Stimulated activated CD4-positive, alpha-beta T cell treated with anti-CD3 and anti-CD28 coated beads, TNF-alpha, amount 100 ng/mL, for 1 hour (primary cell): ENCODE measurements at regions not wholly inside any gene's neighbourhood (a gene's known extent, or its start where the extent isn't known, plus 50 kb on each side); places are given as distances from the start of the nearest gene placed in this dataset.
"Not testable (repeated sequence)": the region's sequence is repeated elsewhere in the genome, so short reads cannot be mapped to it uniquely, and the experiment has no call there.

Experiments
- DNase-seq, 3 donors: peaks; one replicate each; pipeline ENCODE4 v3.0.0-alpha.2; 2020; ENCODE audit warnings: low read depth in 3 of 3, low spot score in 1 of 3

DNA sequence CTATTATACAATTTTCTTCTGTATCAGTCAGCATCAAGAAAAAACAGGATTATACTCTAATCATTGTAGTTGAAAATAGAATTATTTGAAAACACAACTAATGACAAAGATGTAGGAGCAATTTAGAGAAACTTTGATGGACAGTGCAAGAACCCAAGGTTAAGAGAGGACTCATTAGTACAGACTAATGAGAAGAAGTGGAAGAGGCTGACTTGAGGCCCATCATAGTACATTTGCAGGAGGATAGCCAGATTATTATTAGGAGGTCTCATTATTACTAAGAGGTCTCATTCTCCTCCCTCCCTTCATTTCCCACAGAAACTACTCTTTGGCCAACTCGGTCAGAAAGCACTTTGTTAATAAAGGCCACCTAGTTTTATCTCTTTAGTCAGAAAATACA, 1983.0 kb downstream of the SUCLG1 start:
- no peak for DNase-seq

DNA sequence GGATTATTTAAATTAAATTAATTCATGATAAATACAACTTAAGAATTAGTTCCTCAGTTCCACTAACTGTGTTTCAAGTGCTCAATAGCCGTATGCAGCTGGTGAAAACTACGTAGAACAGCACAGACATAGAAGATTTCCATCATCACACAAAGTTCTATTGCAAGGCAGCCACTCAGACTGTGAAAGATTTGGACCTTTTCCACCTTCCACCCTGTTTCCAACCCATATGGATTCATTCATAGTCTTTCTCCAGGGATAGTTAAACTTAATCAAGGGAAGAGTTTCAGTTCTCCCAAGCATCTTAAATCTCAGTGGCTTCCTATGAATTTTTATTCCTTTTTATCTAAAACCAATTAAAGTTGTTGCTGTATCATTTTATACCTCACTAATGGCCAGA, 2030.8 kb downstream of the SUCLG1 start:
- DNase-seq = no peak

DNA sequence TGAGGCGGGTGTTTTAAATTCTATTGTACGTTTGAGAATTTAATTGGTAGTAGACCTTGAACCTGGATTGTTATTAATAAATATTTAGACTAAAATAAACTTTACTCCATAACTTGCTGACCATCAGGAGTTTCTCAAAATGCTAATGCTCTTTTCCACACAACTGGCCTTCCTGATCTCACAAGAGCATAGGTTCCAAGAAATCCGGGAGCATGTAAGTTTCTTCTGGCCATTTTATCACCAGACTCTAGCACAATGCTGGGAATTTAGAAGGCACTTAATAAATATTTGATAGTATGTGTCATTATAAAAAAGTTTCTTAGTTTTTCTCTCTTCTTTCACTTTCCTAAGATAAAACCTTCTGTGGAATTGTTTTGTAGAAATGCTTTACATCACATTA, 2047.1 kb downstream of the SUCLG1 start:
- DNase-seq = no peak

DNA sequence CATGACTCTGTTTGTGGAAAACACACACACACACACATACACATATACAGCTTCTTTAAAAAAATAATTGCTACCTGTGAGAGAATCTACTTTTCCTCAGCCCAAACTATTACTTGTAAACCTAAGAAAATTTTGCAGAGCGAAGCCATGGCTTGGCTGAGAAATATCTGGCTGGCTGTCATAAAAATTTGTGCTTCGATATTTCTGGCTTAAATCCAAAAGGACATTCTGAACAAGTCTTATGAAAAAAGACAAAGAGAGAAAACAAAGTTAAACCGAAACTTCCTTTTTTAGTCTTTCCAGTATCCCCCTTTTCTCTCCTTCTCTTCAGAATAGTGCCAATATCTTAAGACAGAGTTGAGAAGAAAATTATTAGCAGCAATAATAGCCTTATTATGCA, 2048.0 kb downstream of the SUCLG1 start:
- DNase-seq = no peak

DNA sequence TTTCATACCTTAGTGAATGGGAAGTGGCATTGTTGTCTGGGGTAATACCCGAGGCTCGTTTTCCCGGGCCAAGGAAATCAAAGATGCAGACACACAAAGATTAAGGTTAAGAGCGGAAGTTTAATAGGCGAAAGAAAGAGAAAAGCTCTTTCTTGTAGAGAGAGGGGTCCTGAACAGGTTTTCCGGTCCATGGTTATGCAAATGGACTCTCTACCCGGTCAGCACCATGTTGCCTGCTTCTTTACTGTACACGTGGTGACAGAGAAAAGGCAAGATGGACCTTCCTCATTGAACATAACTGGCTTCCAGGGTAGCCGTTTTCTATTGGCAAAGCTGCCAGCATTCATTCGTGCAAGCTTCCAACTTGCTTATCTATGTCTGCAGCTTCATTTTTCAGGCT, 2063.5 kb downstream of the SUCLG1 start:
- no peak for DNase-seq

DNA sequence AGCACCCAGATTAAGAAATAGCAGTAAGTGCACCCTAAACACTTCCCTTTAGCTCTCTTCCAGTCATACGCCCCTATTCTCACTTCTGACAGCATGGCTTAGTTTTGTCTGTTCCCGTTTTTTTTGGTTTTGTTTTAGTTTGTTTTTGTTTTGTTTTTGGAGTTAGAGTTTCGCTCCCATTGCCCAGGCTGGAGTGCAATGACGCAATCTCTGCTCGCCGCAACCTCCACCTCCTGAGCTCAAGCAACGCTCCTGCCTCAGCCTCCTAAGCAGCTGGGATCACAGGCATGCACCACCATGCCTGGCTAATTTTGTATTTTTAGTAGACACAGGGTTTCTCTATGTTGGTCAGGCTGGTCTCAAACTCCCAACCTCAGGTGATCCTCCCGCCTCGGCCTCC, 2067.7 kb downstream of the SUCLG1 start:
- DNase-seq = no peak

DNA sequence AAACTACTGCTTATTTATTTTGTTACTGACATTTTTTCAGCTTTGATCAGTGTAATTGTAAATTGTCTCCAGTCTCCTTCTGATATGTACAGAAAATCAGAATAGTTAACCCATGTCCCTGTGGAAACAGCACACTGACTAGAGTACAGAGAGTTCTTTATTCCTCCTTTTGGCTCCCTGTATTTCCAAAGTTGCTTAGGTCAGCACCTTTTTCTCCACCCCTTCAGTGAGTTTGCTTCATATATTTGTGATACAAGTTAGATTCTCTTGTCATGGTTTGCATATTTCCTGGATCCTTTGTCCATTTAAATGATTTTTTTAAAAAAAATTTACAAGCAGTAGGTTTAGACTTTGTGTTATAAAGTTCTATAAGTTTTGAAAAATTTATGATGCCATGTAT, 2051.1 kb upstream of the LRRTM1 start:
- DNase-seq = no peak

DNA sequence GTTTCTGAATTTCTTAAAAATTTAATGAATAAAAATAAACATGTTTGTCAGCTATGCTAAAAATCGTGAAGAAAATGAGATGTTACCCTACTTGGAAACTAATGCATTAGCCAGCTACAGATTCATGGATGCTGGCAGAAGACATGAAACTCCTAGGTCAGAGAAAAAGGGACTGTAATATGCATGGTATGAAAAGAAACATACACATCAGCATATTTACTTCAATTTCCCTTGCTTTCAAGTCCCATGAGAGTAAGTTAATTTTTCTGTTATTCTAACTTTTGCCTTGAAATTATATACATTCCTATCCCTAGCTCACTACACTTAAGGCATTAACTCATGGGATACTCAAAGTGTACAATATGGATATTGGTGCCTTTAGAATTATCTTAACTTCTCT, 2041.4 kb upstream of the LRRTM1 start:
- no peak for DNase-seq

DNA sequence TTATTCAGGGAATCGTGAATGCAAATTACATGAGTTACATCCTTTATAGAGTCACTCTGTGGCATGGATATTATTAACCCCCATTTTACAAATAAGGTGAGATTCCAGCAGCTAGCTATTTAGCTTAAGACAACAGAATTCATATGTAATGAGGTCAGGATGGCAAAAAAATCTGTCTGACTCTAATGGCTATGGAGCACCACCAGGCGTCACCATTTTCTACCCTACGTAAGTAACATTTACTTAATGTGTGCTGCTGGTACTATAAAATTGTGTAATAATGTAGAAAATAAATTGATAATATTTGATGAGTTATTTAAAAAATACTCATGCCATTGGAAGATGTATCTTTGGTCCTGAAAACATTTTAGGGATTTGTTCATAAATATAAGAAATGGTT, 2040.1 kb upstream of the LRRTM1 start:
- no peak for DNase-seq

DNA sequence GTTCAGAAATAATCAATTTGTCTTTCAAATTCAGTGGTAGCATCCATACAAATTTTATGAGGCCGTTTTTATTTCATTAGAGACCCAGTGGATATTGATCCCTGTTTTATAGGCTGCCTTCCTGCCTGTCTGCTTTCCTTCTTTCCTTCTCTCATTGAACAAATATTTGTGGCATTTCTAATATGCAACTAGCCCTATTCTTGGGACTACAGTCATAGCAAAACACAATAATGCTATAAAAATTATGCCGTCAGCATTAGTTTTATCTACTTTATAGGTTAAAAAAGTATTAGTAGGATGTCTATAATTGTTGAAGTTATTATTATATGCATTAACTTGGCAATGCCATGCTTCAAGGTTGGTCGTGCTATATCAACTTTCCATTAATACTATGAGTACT, 2037.8 kb upstream of the LRRTM1 start:
- DNase-seq = no peak

DNA sequence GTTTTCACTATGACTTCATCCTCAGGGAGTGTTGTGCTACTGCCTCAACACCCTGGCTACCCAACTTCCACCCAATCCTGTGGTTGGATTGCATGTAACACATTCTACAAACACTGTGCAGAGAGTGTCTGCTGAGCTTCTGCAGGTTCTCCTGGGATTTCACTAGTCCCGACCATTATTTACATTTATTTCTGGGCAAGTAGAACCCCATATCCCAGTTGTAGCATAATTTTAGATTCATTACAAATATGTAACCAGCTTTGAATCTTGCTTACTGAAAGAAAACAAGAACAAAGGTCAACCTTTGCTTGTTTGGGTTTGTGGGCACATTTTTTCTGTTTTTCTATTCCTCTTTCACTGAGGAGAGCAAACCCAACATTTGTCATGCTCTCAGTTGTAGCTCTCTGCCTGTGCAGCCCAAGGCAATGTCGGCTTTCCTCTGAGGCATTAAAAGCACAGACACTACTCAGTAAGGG, 2036.1 kb upstream of the LRRTM1 start:
- DNase-seq = no peak

DNA sequence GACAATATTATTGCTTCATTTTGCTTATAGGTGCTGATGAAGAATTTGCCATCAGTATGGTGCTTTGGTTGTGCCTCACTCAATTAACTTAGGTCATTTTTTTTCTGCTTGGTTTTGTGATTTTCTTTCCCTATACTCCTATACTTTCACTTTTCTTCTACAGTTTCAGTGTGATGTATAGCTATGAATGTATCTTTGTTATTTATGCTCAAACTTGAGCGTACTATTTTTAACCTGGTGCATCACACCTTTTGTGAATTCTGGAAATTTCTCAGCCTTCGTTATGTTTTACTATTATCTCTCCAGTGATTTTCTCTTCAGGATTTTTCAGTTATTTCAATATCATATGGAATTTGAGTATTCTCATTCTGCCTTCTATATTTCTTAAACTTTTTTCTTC, 2035.3 kb upstream of the LRRTM1 start:
- no peak for DNase-seq

DNA sequence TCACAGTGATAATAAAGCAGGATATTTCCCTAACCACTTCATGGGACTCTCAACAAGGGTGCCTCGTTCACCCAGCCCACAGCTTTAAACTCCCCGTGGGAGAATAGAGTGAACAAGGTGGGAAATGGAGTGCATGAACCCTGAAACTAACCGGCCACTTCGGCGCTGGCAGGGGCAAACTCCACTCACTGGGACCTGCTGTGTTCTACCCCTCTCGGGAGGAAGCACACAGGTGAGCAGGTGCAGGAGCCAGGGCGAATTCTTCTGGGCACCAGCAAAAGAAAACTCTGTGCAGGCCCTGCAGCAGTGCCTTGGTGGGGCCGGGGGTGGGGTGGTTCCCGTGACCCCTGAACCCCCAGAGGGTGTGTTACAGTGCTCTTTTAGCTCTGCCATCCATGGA, 2029.1 kb upstream of the LRRTM1 start:
- DNase-seq = no peak

DNA sequence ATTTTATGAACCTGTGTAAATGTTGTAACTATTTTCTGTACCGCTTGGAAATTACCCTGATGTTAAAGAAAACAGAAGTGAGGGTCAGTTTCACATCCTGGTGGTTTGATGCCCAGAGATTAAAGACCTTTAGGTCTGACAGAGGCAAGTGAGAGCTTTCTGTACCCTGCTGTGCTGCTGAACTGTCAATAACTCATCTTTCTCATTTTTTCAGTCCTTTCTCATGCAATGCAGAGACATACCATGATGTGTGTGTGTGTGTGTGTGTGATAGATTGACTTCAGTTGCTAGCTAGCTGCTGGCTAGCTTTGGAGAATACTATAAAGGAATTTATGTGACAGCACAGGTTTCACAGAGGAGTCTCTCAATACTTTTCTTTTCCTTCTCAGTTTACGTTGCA, 2025.6 kb upstream of the LRRTM1 start:
- DNase-seq = no peak

DNA sequence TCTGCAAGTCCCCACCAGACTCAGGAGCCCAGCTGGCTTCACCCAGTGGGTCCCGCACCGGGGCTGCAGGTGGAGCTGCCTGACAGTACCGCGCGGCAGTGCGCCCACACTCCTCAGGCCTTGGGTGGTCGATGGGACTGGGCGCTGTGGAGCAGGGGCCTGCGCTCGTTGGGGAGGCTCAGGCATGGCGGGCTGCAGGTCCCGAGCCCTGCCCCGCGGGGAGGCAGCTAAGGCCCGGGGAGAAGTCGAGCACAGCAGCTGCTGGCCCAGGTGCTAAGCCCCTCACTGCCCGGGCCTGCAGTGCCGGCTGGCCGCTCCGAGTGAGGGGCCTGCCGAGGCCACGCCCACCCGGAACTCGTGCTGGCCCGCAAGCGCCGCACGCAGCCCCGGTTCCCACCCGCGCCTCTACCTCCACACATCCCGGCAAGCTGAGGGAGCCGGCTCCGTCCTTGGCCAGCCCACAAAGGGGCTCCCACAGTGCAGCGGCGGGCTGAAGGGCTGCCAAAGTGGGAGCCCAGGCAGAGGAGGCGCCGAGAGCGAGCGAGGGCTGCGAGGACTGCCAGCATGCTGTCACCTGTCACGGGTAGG, 2021.7 kb upstream of the LRRTM1 start:
- not testable (repeated sequence) for DNase-seq

DNA sequence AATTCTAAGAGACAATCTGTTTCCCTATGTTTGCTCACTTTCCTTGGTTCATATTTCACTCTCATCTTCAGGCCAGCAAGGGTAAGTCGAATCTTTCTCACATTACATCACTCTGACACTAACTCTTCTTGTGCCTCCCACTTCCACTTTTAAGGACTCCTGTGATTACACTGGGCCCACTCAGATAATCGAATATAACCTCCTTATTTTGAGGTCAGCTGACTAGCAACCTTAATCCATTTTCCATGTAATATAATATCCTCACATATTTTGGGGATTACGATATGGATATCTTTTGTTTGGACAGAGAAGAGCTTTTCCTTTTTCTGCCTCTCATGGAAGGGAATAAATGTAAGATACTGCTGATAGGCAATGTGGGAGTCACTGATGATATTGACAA, 2015.7 kb upstream of the LRRTM1 start:
- DNase-seq = no peak

DNA sequence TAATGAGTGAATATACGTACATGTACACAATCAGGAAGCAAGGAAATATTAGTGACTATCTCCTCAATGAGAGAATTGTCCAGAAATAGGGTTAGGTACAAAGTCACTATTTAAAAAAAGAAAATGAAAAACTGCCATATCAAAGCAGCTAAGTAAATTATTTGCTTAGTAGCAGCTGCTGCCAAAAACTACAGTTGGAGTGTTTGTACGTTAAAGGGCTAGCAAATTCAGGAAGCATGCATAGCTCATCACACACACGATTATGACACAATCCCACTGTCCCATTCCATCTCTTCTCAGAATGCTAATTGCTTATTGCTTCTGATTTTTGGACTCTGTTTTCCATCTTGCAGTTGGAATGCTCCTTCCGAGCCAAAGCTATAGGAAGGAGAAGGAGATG, 2012.5 kb upstream of the LRRTM1 start:
- no peak for DNase-seq

DNA sequence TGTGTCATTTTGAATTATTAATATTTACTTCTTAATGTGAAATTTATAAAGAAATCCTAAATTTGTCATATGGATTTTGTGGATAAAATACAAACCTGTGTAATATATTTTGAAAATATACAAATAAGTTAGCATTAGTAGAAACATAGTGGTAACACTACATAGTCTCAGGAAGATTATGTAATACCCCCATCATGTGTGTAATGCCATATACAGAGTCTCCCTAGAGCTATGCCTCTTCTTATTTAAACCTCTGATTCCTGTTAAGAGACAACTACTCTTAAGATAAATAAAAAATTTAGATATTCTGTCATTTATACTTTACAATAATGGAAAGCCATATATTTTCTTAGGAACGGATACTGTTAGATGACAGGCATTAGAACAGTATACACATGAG, 2012.0 kb upstream of the LRRTM1 start:
- DNase-seq = no peak

DNA sequence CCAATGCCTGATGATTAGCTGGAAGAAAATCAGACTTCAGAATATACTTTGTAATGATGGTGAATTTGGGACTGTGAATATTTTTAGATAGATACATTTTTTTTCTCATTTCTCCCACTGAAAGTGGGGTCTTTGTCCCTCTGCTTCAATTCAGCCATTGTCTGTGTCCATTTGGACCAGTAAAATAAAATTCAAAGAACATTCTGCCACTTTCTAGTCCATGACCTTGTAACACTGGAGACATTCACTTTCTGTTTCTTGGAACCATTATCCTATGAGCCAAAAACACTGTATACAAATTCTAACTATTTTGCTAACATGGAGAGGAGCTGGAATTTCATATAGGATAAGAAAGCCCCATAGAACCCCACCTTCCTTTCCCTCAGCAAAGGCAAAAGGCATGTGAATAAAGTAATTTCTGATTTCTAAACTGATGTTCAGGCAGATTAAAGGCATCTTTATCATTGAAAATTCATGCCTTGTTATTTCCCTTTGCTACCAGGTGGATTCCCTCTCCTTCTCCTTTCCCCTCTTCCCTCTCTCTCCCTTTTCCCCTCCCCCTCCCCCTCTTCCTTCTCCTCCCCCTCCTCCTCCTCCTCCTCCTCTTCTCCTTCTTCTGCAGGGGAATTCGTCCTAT, 2010.4 kb upstream of the LRRTM1 start:
- DNase-seq = no peak

DNA sequence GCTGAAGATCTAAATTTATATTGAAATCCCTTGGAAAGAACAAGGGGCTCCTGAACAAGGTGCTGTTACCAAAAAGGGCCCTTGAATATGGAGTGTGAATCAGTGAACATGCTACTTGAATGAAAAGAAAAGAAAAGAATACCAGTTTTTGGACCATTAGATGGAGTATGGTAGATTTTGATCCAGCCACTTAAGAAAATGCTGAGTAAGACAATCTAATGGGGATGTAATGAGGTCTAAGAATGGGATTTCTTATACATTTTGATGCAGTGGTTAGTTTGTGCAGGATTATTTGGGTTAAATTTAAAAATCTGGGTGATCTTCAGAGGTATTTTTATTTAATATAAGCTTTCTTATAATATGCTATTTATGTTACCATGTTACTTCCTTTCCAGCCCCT, 2003.0 kb upstream of the LRRTM1 start:
- no peak for DNase-seq

DNA sequence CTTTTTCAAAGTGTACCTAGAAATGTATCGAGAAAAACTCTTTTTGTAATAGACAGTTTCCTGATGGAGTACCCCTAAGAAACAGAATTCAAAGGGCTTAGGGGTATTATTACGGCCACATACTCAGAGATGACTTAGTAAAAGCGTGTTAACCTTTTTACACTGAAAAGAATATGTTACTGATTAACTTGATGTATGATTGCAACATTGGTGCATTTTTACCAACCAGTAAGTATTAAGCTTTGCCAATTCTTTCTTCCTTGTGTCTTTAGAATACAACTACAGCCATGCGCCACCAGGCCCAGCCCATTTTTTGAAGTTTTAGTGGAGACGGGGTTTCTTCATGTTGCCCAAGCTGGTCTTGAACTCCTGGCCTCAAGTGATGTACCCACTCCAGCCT, 1997.0 kb upstream of the LRRTM1 start:
- DNase-seq = no peak

DNA sequence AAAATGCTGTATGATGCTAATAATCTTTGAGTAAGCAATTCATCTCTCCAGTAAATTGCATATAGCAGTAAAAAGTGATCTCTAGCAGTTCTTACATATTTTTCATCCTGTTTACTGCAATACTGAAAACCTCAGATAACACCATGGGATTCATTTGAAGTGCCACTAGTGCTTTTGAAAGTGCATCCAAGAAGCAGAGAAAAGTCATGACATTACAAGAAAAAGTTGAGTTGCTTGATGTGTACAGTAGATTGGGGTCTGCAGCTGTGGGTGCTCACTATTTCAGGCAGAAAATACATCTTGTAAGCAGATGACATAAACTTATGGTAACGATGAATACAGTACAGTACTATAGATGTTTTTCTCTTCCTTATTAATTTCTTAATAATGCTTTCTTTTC, 1984.9 kb upstream of the LRRTM1 start:
- no peak for DNase-seq

DNA sequence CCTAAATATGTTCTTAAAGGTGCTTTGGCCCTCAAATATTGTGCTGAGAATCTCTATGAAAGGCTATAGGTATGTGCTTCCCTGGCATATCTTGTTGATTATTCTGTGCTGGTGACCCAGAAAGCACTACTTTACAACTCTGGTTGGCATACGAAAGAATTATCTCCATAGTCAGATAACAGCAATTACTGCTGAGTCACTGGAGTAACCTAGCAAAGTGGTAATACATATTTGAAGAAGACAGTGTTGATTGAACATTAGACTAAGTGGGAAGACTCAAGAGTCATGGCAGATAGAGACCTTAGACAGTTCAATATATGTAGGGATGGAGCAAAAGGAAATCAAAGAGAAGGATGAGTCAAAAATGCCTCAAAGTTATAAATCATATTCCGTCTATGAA, 1978.5 kb upstream of the LRRTM1 start:
- no peak for DNase-seq
